OCI-LY7 (cell line): ENCODE measurements at regions not wholly inside any gene's neighbourhood (a gene's known extent, or its start where the extent isn't known, plus 50 kb on each side); places are given as distances from the start of the nearest gene placed in this dataset.

ENCODE experiments used
- CTCF ChIP-seq: fragments of 200-600 bp; sonication (generic); conservative IDR thresholded peaks from 2 replicates; pipeline ENCODE4 v1.5.1; 2014; ENCODE audit warnings: mild to moderate bottlenecking, antibody characterized with exemption, low read length, moderate library complexity, mixed read lengths
- EZH2phosphoT487 ChIP-seq: fragments of 200-600 bp; sonication (generic); IDR thresholded peaks from 2 replicates; pipeline ENCODE4 v1.6.1; 2018; ENCODE audit warnings: low read depth, borderline replicate concordance, mild to moderate bottlenecking, mixed run types, antibody characterized with exemption, low read length, moderate library complexity, mixed read lengths

DNA sequence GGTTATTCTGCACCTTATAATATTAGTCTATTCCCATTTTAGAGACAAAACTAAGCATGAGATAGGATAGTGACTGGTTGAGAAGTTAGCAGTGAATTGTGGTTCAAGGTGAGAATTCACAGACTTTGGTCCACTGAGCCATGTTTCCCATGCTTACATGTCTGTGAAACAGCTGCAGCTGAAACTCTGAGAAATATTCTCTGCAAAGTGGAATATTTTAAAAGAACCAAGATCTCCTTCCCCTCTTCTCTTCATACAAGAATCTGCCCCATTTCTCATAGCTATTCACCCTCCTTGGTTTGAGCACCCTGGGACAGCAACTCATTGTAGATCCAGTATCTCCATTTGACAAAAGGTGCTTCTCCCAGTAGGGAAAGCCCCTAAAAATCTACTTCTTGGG, 70.2 kb upstream of the TMEM170B start:
- no peak for TF ChIP-seq CTCF
- TF ChIP-seq EZH2phosphoT487 = no peak
